Neural progenitor cell (in vitro differentiated cells): ENCODE measurements at regions not wholly inside any gene's neighbourhood (a gene's known extent, or its start where the extent isn't known, plus 50 kb on each side); places are given as distances from the start of the nearest gene placed in this dataset.

Source experiments
- EZH2 ChIP-seq: fragments of 200-600 bp; sonication (generic); IDR thresholded peaks from 2 replicates; pipeline ENCODE4 v1.6.1; 2017; ENCODE audit warnings: antibody characterized with exemption, mild to moderate bottlenecking, moderate library complexity
- EZH2phosphoT487 ChIP-seq: fragments of 200-600 bp; sonication (generic); IDR thresholded peaks from 2 replicates; pipeline ENCODE4 v1.6.1; 2017; ENCODE audit warnings: antibody characterized with exemption
- TF ChIP-seq, protein P1 (sequence below): fragments of 200-600 bp; sonication (generic); IDR thresholded peaks from 2 replicates; pipeline ENCODE4 v1.5.1; 2017; ENCODE audit warnings: antibody characterized with exemption, mild to moderate bottlenecking

DNA sequence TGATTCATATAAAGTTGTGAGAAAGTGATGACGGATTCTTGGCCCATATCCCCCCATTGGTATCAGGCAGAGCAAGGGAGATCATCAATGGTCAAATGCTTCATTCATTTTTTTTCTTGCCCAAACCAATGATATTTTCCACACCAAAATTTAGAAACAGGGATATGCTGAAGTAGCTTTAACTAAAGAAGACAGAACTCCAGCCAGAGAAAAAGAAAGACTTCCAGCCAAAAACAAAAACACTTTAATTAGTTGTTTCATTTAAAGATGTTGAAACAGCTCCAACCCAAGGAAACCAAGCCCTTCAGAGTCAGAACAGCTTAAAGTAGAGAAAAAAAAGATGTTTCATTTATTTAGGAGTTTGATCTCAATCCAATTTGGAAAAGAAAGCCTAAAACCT is 358.9 kb upstream of the NBEA start:
- TF ChIP-seq, protein P1, sequence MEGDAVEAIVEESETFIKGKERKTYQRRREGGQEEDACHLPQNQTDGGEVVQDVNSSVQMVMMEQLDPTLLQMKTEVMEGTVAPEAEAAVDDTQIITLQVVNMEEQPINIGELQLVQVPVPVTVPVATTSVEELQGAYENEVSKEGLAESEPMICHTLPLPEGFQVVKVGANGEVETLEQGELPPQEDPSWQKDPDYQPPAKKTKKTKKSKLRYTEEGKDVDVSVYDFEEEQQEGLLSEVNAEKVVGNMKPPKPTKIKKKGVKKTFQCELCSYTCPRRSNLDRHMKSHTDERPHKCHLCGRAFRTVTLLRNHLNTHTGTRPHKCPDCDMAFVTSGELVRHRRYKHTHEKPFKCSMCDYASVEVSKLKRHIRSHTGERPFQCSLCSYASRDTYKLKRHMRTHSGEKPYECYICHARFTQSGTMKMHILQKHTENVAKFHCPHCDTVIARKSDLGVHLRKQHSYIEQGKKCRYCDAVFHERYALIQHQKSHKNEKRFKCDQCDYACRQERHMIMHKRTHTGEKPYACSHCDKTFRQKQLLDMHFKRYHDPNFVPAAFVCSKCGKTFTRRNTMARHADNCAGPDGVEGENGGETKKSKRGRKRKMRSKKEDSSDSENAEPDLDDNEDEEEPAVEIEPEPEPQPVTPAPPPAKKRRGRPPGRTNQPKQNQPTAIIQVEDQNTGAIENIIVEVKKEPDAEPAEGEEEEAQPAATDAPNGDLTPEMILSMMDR = no peak
- TF ChIP-seq EZH2phosphoT487 = no peak
- TF ChIP-seq EZH2 = no peak
